ENCODE measurements at regions not wholly inside any gene's neighbourhood (a gene's known extent, or its start where the extent isn't known, plus 50 kb on each side); places are given as distances from the start of the nearest gene placed in this dataset.
"Not testable (repeated sequence)": the region's sequence is repeated elsewhere in the genome, so short reads cannot be mapped to it uniquely, and the experiment has no call there.

- intact Hi-C loops (cut with micrococcal nuclease), result no loop called here
- no peak overlapping the region for H3K4me3 ChIP-seq (ENCODE audit: low read length)
Observed at GRCh38 chr5:152472083-152472482, 67.0 kb upstream of the NMUR2 start.

GRCh38 chr5:152474961-152475360 is 69.9 kb upstream of the NMUR2 start:
- Histone ChIP-seq H3K79me2 (ENCODE audit: low read length) (no peaks in the 10 kb centered on the region), H3K27me3 (ENCODE audit: low read length) (peaks cover 10% of the 10 kb centered on the region; the same call in 1 of the 2 replicates), H4K20me1 (ENCODE audit: low read length) (no peaks in the 10 kb centered on the region), H3K9me2 (replicated peaks; ENCODE audit: low read length) (no peaks in the 10 kb centered on the region), H3K4me2 (ENCODE audit: low read length) (no peak overlapping the region), H3K9ac (ENCODE audit: low read length) (no peak overlapping the region), H3K27ac (ENCODE audit: low read length) (no peak overlapping the region), H2AFZ (ENCODE audit: low read length) (no peak overlapping the region), H3F3A (ENCODE audit: low read length, unreplicated experiment) (no peaks in the 10 kb centered on the region), H3K4me3 (ENCODE audit: low read length) (no peak overlapping the region), H3K4me1 (ENCODE audit: insufficient read depth, low read length) (no peaks in the 10 kb centered on the region), H3K36me3 (ENCODE audit: low read depth, low read length) (no peaks in the 10 kb centered on the region), H3K9me3 (ENCODE audit: low read length) (no peaks in the 10 kb centered on the region)
- intact Hi-C loops (cut with micrococcal nuclease), result no loop called here
- CTCF ChIA-PET, result no interaction called here
- no peak for ATAC-seq
- DNase-seq, result no peak
- TF ChIP-seq EZH2 (IDR thresholded peaks at IDR 0.05; ENCODE audit: low read length, unreplicated experiment), result no peak
- no peak for TF ChIP-seq EZH2phosphoT487 (IDR thresholded peaks at IDR 0.05; ENCODE audit: borderline replicate concordance, low read length)
- no peak for TF ChIP-seq CTCF (conservative IDR thresholded peaks at IDR 0.05; ENCODE audit: low read depth, low read length)
- POLR2A ChIA-PET (ENCODE audit: unreplicated experiment), result no interaction called here
- no TSS peak for BruUV-seq (replicated peaks)

More at GRCh38 chr5:152472083-152472482, 67.0 kb upstream of the NMUR2 start:
- H3K9me3 ChIP-seq (ENCODE audit: low read length), result no peaks in the 10 kb centered on the region
- H3K9me2 ChIP-seq (replicated peaks; ENCODE audit: low read length), result no peaks in the 10 kb centered on the region
- H3K4me1 ChIP-seq (ENCODE audit: insufficient read depth, low read length), result no peaks in the 10 kb centered on the region
- no peak for TF ChIP-seq EZH2 (IDR thresholded peaks at IDR 0.05; ENCODE audit: low read length, unreplicated experiment)
- TF ChIP-seq CTCF (conservative IDR thresholded peaks at IDR 0.05; ENCODE audit: low read depth, low read length), result no peak
- no peak for TF ChIP-seq EZH2phosphoT487 (IDR thresholded peaks at IDR 0.05; ENCODE audit: borderline replicate concordance, low read length)
- no peaks in the 10 kb centered on the region for H3F3A ChIP-seq (ENCODE audit: low read length, unreplicated experiment)
- CTCF ChIA-PET, result interaction anchor here (0.6 kb wide), 1 partner anchor 279 kb away, joined by 5 read pairs; no protein-coding TSS in a partner anchor
- H2AFZ ChIP-seq (ENCODE audit: low read length), result no peak overlapping the region
- H4K20me1 ChIP-seq (ENCODE audit: low read length), result no peaks in the 10 kb centered on the region
- no peak overlapping the region for H3K9ac ChIP-seq (ENCODE audit: low read length)
- H3K4me2 ChIP-seq (ENCODE audit: low read length), result no peak overlapping the region
- H3K36me3 ChIP-seq (ENCODE audit: low read depth, low read length), result no peaks in the 10 kb centered on the region
- ATAC-seq (no peak), DNase-seq (no peak)
- POLR2A ChIA-PET (ENCODE audit: unreplicated experiment), result no interaction called here
- no TSS peak for BruUV-seq (replicated peaks)
- H3K27ac ChIP-seq (ENCODE audit: low read length), result no peak overlapping the region
- no peaks in the 10 kb centered on the region for H3K79me2 ChIP-seq (ENCODE audit: low read length)
- H3K27me3 ChIP-seq (ENCODE audit: low read length), result peaks cover 15% of the 10 kb centered on the region

- Histone ChIP-seq H3K36me3 (ENCODE audit: low read depth, low read length) (no peaks in the 10 kb centered on the region), H3K27ac (ENCODE audit: low read length) (no peak overlapping the region), H3K27me3 (ENCODE audit: low read length) (no peaks in the 10 kb centered on the region), H3K4me1 (ENCODE audit: insufficient read depth, low read length) (no peaks in the 10 kb centered on the region), H3K79me2 (ENCODE audit: low read length) (no peaks in the 10 kb centered on the region), H3K9ac (ENCODE audit: low read length) (no peak overlapping the region), H2AFZ (ENCODE audit: low read length) (no peak overlapping the region), H3K4me3 (ENCODE audit: low read length) (no peak overlapping the region), H3K4me2 (ENCODE audit: low read length) (no peak overlapping the region), H4K20me1 (ENCODE audit: low read length) (no peaks in the 10 kb centered on the region), H3K9me2 (replicated peaks; ENCODE audit: low read length) (no peaks in the 10 kb centered on the region), H3K9me3 (ENCODE audit: low read length) (no peaks in the 10 kb centered on the region), H3F3A (ENCODE audit: low read length, unreplicated experiment) (no peaks in the 10 kb centered on the region)
- no peak for ATAC-seq
- intact Hi-C loops (cut with micrococcal nuclease), result no loop called here
- DNase-seq, result no peak
- TF ChIP-seq EZH2phosphoT487 (IDR thresholded peaks at IDR 0.05; ENCODE audit: borderline replicate concordance, low read length) (no peak), CTCF (conservative IDR thresholded peaks at IDR 0.05; ENCODE audit: low read depth, low read length) (no peak), EZH2 (IDR thresholded peaks at IDR 0.05; ENCODE audit: low read length, unreplicated experiment) (no peak)
- ChIA-PET CTCF (no interaction called here), POLR2A (ENCODE audit: unreplicated experiment) (no interaction called here)
- no TSS peak for BruUV-seq (replicated peaks)
Observed at GRCh38 chr5:152477536-152477935, 72.5 kb upstream of the NMUR2 start.

- H3K9me3 ChIP-seq (ENCODE audit: low read length); DNase-seq; H2AFZ ChIP-seq (ENCODE audit: low read length); H3K4me1 ChIP-seq (ENCODE audit: insufficient read depth, low read length); H3K36me3 ChIP-seq (ENCODE audit: low read depth, low read length); H3F3A ChIP-seq (ENCODE audit: low read length, unreplicated experiment); H3K4me3 ChIP-seq (ENCODE audit: low read length); intact Hi-C loops (cut with micrococcal nuclease); H3K79me2 ChIP-seq (ENCODE audit: low read length); H3K27me3 ChIP-seq (ENCODE audit: low read length); BruUV-seq (replicated peaks); H3K9ac ChIP-seq (ENCODE audit: low read length); H3K4me2 ChIP-seq (ENCODE audit: low read length); POLR2A ChIA-PET (ENCODE audit: unreplicated experiment); ATAC-seq; H3K9me2 ChIP-seq (replicated peaks; ENCODE audit: low read length); H4K20me1 ChIP-seq (ENCODE audit: low read length); H3K27ac ChIP-seq (ENCODE audit: low read length); CTCF ChIA-PET: not testable (repeated sequence)
Observed at GRCh38 chr5:152479866-152480265, 74.8 kb upstream of the NMUR2 start.
